Adipocyte (in vitro differentiated cells): ENCODE measurements at regions not wholly inside any gene's neighbourhood (a gene's known extent, or its start where the extent isn't known, plus 50 kb on each side); places are given as distances from the start of the nearest gene placed in this dataset.
A peak's percentile ranks its signal among the peaks of the same experiment; 100 is the strongest.

Experiments
- DNase-seq: peaks from one replicate; pipeline ENCODE4 v3.0.0-alpha.2; 2015; ENCODE audit warnings: low read depth
- H3K27me3 ChIP-seq: replicated peaks from 2 replicates; pipeline ENCODE4 v1.7.0; 2013; ENCODE audit warnings: mild to moderate bottlenecking, low read length, moderate library complexity; ENCODE audit not compliant: control insufficient read depth, insufficient read depth
- H3K36me3 ChIP-seq: 2 replicates; pipeline ENCODE4 v1.7.0; 2013; ENCODE audit warnings: low read length, mild to moderate bottlenecking, moderate library complexity; ENCODE audit not compliant: control insufficient read depth, insufficient read depth, severe bottlenecking
- H3K4me1 ChIP-seq: 2 replicates; pipeline ENCODE4 v1.7.0; 2013; ENCODE audit warnings: mild to moderate bottlenecking, low read length, moderate library complexity; ENCODE audit not compliant: control insufficient read depth, insufficient read depth
- H3K4me3 ChIP-seq: 2 replicates; pipeline ENCODE4 v1.7.0; 2013; ENCODE audit warnings: mild to moderate bottlenecking, low read length, moderate library complexity
- H3K9ac ChIP-seq: 2 replicates; pipeline ENCODE4 v1.7.0; 2013; ENCODE audit warnings: mild to moderate bottlenecking, low read length, moderate library complexity
- H3K9me3 ChIP-seq: 2 replicates; pipeline ENCODE4 v1.7.0; 2013; ENCODE audit warnings: mild to moderate bottlenecking, low read length, moderate library complexity; ENCODE audit not compliant: control insufficient read depth

DNA sequence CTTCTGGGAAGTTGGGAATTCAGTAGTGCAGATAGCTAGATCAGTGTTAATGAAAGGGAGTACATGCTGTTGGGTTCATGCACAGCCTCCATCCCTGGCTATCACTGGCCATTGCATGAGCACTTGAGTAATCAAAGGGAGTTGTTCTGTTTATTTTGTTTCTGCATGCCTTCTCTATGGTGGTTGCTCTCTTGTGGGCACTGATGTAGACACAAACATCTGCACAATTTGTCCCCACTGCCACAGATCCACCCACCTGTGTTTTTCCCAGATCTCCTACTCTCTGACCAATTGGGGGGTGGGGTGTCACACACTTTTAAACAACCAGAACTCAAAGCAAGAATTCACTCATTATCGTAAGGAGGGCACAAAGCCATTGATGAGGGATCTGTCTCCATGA lies 89.7 kb upstream of the DHRS4 start:
- no peaks in the 10 kb centered on the region for H3K36me3 ChIP-seq
- peaks cover 23% of the 10 kb centered on the region for H3K27me3 ChIP-seq
- H3K9ac ChIP-seq: no peak overlapping the region
- H3K4me3 ChIP-seq: no peak overlapping the region
- no peak for DNase-seq
- H3K4me1 ChIP-seq: no peaks in the 10 kb centered on the region
- H3K9me3 ChIP-seq: no peaks in the 10 kb centered on the region

DNA sequence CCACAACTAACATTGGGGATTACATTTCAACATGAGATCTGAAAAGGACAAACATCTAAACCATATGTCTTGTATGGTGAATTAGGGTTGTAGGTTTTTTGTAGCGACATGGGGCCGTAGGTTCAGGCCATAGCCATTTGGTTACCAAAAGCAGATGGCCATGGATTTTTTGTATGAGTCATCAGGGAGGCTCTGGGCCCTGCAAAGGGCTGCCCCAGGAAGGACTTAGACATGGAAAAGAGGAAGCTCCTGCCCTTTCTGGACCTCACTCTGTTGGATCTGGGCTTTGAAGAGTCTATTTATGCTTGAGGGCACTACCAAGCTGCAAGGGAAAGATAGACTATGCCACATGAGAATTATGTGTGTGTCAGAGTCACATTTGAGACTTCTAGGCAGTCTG lies 89.3 kb upstream of the DHRS4 start:
- H3K36me3 ChIP-seq: no peaks in the 10 kb centered on the region
- peaks cover 23% of the 10 kb centered on the region for H3K27me3 ChIP-seq
- H3K9me3 ChIP-seq: no peaks in the 10 kb centered on the region
- no peak overlapping the region for H3K4me3 ChIP-seq
- no peak overlapping the region for H3K9ac ChIP-seq
- no peak for DNase-seq
- H3K4me1 ChIP-seq: peaks cover 2% of the 10 kb centered on the region

DNA sequence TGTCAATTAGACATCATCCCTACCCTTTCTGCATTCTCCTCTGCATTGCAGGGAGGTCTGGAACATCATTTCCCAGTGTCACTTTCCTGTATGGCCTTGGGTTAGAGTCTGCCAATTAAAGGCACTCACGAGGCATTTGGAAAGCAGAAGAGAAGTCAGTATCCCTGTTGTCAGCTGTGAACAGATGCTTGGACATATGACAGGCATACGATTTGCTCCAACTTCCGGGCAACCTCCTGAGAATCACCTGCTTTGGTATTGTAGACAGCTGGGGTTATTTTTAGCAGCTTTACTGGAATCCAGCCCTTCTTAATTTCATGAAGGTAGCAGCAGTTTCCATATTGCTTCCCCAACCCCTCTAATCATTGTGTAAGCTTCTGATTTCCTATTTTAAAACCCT lies 88.7 kb upstream of the DHRS4 start:
- peaks cover 8% of the 10 kb centered on the region for H3K4me1 ChIP-seq
- no peak for DNase-seq
- no peaks in the 10 kb centered on the region for H3K36me3 ChIP-seq
- H3K9me3 ChIP-seq: no peaks in the 10 kb centered on the region
- H3K4me3 ChIP-seq: no peak overlapping the region
- H3K9ac ChIP-seq: no peak overlapping the region
- peaks cover 23% of the 10 kb centered on the region for H3K27me3 ChIP-seq

DNA sequence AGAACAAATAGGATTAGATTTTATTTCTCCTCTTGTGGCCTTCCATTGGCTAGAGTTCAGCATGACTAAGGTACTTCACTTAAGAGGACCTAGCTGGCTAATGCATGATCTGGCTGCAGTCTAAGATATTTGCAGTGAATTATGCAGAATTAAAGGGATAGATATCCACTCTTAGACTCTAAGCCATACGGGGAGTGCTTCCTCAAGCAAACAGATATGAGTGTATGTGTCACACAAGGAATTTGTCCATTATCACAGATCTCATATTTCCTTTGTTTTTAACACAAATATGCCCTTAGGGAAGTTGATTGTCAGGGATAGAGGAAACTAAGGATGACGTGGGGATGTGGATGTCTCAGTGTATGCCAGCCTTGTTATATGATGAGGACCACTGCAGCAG lies 88.1 kb upstream of the DHRS4 start:
- Histone ChIP-seq H3K9ac (no peak overlapping the region), H3K4me1 (peaks cover 9% of the 10 kb centered on the region), H3K27me3 (peaks cover 17% of the 10 kb centered on the region), H3K4me3 (no peak overlapping the region), H3K9me3 (no peaks in the 10 kb centered on the region), H3K36me3 (no peaks in the 10 kb centered on the region)
- DNase-seq: no peak

DNA sequence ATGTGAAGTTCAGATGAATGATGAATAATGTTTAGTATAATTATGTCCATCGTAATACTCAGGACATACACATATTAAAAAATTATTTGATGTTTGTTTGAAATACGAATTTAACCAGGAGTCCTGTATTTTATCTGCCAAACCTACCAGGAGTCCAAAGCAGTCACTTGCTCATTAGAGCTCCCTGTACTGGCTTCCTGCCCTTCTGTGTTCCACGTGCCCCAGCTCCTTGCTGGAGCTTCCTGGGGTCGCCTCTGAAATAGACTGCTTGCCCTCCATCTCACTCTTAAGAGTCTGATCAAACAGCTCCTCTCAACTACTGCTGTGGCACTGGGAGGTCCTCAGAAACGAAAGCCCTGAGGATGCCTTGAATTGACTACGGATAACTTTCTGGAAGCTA lies 87.3 kb upstream of the DHRS4 start:
- Histone ChIP-seq H3K4me1 (peaks cover 9% of the 10 kb centered on the region), H3K9me3 (no peaks in the 10 kb centered on the region), H3K36me3 (no peaks in the 10 kb centered on the region), H3K4me3 (no peak overlapping the region), H3K27me3 (peaks cover 10% of the 10 kb centered on the region), H3K9ac (no peak overlapping the region)
- DNase-seq: no peak

DNA sequence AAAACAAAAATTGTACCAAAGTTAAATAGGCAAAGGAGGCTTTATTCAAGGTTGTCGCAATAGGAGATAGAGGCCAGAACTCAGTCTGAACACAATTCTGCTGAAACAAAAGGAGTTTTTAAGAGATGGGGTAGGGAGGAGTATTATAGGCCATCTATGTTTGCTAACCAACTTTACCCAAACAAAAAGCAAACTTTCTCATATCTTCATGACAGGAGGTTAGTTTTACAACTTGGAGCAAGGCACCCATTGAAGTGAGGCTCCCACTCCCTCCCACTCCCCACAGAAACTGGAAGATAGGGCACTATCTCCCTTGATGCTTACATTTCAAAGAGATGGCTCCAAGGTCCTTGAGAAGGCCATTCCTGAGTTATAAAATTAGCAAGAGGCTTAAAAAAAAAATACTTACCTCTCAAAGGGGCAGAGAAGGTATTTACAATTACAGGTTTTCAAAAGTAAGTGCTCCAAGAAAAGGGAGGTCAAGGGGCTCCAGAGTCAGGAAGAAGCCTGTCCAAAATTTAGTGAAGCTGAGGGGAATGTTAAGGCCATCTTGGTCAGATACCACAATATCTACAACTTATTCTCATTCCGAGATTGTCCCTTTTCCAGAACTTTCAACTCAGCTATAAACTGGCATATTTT lies 84.4 kb upstream of the DHRS4 start:
- peaks cover 4% of the 10 kb centered on the region for H3K27me3 ChIP-seq
- no peaks in the 10 kb centered on the region for H3K36me3 ChIP-seq
- peaks cover 8% of the 10 kb centered on the region for H3K9me3 ChIP-seq
- peak overlapping the region; percentile 14 for H3K9ac ChIP-seq
- no peak for DNase-seq
- H3K4me3 ChIP-seq: no peak overlapping the region
- peaks cover 9% of the 10 kb centered on the region for H3K4me1 ChIP-seq

DNA sequence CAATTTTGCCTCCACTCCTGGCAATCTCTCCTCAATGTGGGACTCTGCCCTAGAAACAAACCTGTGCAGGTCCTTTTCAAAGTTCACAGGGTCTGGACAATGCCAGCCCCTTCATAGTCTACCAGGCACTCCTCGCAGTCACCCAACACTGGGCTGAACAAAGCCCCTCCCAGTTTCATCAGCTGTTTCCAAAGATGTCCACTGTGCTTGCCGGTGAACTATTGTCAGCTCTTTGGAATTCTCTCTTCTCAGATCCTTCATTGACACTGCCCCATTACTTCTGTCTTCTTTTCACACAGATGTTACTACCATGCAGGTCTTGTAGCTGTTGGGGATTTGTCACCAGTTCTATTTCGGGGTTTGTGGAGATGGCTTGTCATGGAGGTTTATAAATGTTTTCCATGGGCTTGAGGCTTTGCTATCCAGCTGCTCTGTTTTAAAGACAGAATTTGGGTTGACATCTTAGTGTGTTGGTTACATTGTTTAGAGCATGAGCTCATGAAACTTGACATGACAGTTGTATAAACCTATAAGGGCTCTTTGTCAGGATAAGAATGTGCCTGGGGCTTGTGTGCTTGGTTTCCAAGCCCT lies 77.3 kb upstream of the DHRS4 start:
- no peak overlapping the region for H3K9ac ChIP-seq
- H3K4me1 ChIP-seq: no peaks in the 10 kb centered on the region
- no peak for DNase-seq
- H3K27me3 ChIP-seq: no peaks in the 10 kb centered on the region
- H3K4me3 ChIP-seq: no peak overlapping the region
- H3K36me3 ChIP-seq: no peaks in the 10 kb centered on the region
- peaks cover 8% of the 10 kb centered on the region for H3K9me3 ChIP-seq

DNA sequence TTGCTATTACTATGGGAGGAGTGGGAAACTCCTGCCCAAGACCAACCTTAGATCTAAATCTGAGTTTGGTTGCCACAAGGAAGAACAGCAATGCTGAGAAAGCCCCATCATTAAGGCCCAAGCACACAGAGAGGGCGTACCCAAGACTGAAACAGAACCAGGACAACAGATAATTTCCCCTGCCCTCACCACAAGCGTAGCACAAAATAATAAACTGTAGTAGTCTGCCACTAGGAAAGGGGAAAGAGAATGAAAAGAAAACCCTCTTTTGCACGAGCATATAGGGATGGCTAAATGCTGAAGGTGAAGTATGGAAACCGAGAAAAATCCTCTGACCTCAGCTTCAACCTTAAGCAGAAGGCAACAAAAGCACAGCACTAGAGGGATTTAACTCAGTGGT lies 76.5 kb upstream of the DHRS4 start:
- H3K9ac ChIP-seq: no peak overlapping the region
- no peaks in the 10 kb centered on the region for H3K36me3 ChIP-seq
- peaks cover 8% of the 10 kb centered on the region for H3K9me3 ChIP-seq
- H3K4me3 ChIP-seq: no peak overlapping the region
- no peak for DNase-seq
- no peaks in the 10 kb centered on the region for H3K4me1 ChIP-seq
- H3K27me3 ChIP-seq: no peaks in the 10 kb centered on the region

DNA sequence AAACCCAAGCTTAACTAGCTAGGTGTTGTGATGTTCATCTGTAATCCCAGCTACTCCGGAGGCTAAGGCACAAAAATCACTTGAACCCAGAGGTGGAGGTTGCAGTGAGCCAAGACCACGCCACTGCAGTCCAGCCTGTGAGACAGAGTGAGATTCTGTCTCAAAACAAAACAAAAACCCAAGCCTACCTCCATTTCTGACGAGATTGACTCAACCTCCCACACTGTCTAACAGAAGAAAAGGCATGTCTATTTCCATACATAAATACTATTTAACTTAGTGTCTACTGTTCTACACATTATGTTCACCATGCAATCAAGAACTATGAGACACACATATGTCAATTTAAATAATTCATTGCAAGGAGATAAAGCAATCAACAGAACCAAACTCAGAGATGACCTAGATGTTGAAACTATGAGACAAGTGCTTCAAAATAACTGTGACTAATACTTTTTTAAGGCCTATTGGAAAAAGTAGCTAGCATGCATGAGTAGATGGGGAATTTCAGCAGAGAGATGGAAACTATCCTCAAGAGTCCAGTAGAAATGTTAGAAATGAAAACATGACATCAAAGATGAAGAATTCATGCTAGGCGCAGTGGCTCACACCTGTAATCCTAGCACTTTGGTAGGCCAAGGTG lies 75.9 kb upstream of the DHRS4 start:
- Histone ChIP-seq H3K9ac (no peak overlapping the region), H3K27me3 (no peaks in the 10 kb centered on the region), H3K4me3 (no peak overlapping the region), H3K36me3 (no peaks in the 10 kb centered on the region), H3K9me3 (peaks cover 8% of the 10 kb centered on the region), H3K4me1 (no peaks in the 10 kb centered on the region)
- no peak for DNase-seq

DNA sequence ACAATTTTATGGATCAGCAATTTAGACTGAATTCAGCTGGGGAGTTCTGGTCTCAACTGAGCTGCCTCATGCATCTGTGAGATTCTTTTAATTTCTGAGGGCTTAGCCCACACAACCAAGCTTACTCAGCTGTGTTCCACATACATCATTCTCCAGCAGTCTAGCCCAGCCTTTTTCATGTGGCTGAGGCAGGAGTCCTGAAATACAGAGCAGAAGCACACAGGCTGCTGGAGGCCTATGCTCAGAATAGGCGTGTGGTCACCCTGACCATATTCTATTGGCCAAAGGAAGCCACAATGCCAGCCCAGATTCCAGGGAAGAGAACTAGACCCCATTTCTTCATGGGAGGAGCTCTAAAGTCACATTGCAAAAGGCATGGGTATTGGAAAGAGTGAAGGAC lies 72.3 kb upstream of the DHRS4 start:
- peak; percentile 14 for DNase-seq
- no peak overlapping the region for H3K9ac ChIP-seq
- H3K36me3 ChIP-seq: no peaks in the 10 kb centered on the region
- no peak overlapping the region for H3K4me3 ChIP-seq
- no peaks in the 10 kb centered on the region for H3K27me3 ChIP-seq
- no peaks in the 10 kb centered on the region for H3K4me1 ChIP-seq
- H3K9me3 ChIP-seq: no peaks in the 10 kb centered on the region

DNA sequence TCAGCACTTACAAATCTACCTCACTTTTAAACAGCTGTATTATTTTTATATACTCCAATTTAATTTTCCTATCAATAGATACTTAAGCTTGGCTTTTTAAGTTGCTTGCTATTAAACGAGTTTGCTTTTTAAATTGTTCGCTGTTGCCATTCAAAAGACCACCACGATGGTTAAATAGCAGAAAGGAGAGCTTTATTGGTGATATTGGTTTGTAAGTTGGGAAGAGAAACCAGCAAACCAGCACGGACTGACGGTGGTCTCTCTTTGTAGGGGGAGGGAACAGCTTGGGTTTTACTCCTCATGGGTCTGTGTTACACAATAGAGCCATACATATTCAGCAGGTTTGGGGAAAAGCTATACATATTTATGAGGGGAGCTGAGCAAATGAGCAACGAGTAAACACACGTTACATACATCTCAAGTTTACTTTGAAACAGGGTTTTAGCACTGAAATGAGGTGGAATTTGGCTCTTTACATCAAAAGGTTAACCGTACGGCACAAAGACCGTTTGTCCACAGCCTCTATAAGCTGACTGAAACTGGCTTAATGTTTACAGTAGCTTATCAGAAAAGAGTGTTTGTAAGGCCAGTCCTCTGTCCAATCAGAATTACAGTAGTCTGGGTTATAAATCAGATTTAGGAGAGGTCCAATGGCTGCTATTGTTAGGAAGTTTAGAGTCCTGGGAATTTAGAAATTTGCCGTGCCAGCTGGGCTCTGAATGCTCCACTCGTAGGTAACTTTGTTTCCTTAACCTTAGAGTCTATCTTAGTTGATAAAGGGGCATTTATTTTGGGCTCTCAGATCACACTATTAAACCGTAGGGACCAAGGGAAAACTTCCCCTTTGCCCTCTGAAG lies 69.7 kb upstream of the DHRS4 start:
- DNase-seq: no peak
- no peaks in the 10 kb centered on the region for H3K36me3 ChIP-seq
- H3K4me1 ChIP-seq: no peaks in the 10 kb centered on the region
- H3K27me3 ChIP-seq: peaks cover 1% of the 10 kb centered on the region
- peaks cover 14% of the 10 kb centered on the region for H3K9me3 ChIP-seq
- no peak overlapping the region for H3K9ac ChIP-seq
- no peak overlapping the region for H3K4me3 ChIP-seq
